ENCODE measurements at regions not wholly inside any gene's neighbourhood (a gene's known extent, or its start where the extent isn't known, plus 50 kb on each side); places are given as distances from the start of the nearest gene placed in this dataset.
"Not testable (repeated sequence)": the region's sequence is repeated elsewhere in the genome, so short reads cannot be mapped to it uniquely, and the experiment has no call there.

DNA sequence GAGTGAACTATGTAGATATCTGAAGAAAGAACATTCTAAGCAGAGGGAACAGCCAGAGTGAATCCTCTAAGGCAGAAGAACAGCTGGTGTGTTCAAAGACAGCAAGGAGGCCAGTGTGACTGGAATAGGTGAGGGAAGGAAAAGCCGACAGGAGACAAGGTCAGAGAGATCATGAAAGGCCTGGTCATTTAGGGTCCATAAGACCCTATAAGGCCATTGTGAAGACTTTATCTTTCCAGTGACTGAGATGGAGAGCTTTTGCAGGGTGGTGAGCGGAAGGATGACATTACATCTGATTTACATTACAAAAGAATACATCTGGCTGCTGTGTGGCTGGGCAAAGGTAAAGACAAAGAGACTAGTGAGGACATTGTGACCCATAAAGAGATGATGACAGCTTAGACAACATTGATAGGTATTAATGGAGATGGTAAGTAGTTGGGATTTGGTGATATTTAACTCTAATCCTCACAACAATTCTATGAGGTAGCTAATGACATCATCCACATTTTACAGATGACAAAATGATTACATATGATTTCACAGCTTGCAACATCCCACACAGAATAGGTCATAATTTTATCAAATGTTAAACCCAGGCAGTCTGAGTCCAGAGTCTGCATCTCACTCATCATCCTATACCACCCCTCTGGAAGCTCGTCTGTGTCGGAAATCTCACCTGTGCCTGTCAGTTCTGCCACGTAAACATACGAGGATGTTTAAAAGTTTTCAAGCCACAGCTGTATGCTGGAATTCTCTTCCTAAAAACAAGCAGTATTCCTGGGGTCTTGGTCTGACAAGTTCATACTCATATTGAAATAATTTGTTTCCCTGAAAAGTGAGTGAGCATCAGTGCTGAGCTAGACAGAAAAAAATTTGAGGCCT is 70.2 kb upstream of the PIK3R4 start:
- H3K4me3 Mint-ChIP-seq: no peak overlapping the region

DNA sequence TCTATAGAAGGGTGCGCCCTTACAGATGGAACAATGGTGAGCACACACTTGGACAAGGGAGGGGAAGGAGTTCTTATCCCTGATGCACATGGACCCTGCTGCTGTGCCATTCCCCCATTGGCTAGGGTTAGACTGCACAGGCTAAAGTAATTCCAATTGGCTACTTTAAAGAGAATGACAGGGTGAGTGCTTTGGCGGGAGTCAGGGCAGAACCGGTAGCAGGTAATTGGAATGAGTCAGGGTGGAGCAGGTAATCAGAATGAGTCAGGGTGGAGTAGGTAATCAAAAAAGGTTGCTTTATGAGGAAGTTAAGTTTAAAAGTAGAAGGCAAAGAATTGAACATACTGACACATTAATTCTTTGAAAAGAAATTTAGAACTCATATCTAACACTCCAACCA is 71.4 kb upstream of the PIK3R4 start:
- H4K91ac ChIP-seq (ENCODE audit: insufficient read length, low read depth, low read length); DNase-seq; H3K79me2 ChIP-seq (ENCODE audit: insufficient read depth, low read length); H3K9me3 ChIP-seq (ENCODE audit: control insufficient read depth, low read depth, low read length); H3K9ac ChIP-seq (ENCODE audit: extremely low read depth, insufficient read length, low read length); H2BK20ac ChIP-seq (ENCODE audit: low read depth, low read length, poor library complexity, severe bottlenecking); H3K79me1 ChIP-seq (ENCODE audit: insufficient read depth, low read depth, low read length, poor library complexity, severe bottlenecking); H3K23me2 ChIP-seq (ENCODE audit: insufficient read length, low read depth, low read length, poor library complexity, severe bottlenecking); H3K4me3 Mint-ChIP-seq; H3K27ac ChIP-seq (ENCODE audit: insufficient read length, low read depth, low read length); H3T11ph ChIP-seq (ENCODE audit: low read length); H4K20me1 ChIP-seq (ENCODE audit: control insufficient read depth, insufficient read depth, insufficient read length); H3K36me3 Mint-ChIP-seq (ENCODE audit: insufficient read depth in 1 of 3, low read depth in 3 of 3); H3K14ac ChIP-seq (ENCODE audit: insufficient read depth, low read length); H3K27ac Mint-ChIP-seq; H2BK15ac ChIP-seq (ENCODE audit: low read depth, low read length); H3K27me3 ChIP-seq (ENCODE audit: insufficient read depth, low read length); H2BK12ac ChIP-seq (ENCODE audit: insufficient read length, low read depth, low read length); H3K27me3 Mint-ChIP-seq (ENCODE audit: low read depth); H2AK5ac ChIP-seq (ENCODE audit: insufficient read length, low read length); H2AFZ ChIP-seq (ENCODE audit: low read length); H3K4me2 ChIP-seq (ENCODE audit: insufficient read depth, insufficient read length, low read length); H3K56ac ChIP-seq (ENCODE audit: insufficient read length, low read depth, low read length); H3K4ac ChIP-seq (ENCODE audit: low read depth, low read length); H3K4me1 ChIP-seq (ENCODE audit: insufficient read depth, low read length); H3K23ac ChIP-seq (ENCODE audit: insufficient read length, low read depth, low read length); H4K8ac ChIP-seq (replicated peaks; ENCODE audit: insufficient read length, low read depth, low read length); H2BK5ac ChIP-seq (ENCODE audit: insufficient read length, low read length); H2BK120ac ChIP-seq (ENCODE audit: low read depth, low read length, poor library complexity, severe bottlenecking); H3K18ac ChIP-seq (ENCODE audit: insufficient read length, low read depth, low read length); H4K5ac ChIP-seq (ENCODE audit: insufficient read length, low read depth, low read length): not testable (repeated sequence)
- Mint-ChIP-seq H3K4me1 (peaks cover 26 to 31% of the 10 kb centered on the region in 2 experiments), H3K9me3 (peaks cover 18 to 23% of the 10 kb centered on the region in 2 experiments)
- WGBS (ENCODE audit: extremely low coverage, insufficient read length, low lambda C conversion rate): no CpG with 5 or more reads among the region's 3 CpGs

More for the DNA sequence above, 70.2 kb upstream of the PIK3R4 start:
- H3K27ac Mint-ChIP-seq: peak overlapping the region in 1 of 3 experiments; percentile 37; a peak in 3 of 7 replicates
- H2AFZ ChIP-seq (ENCODE audit: low read length): no peak overlapping the region
- no peak overlapping the region for H4K5ac ChIP-seq (ENCODE audit: insufficient read length, low read depth, low read length)
- no peak overlapping the region for H4K8ac ChIP-seq (replicated peaks; ENCODE audit: insufficient read length, low read depth, low read length)
- H2BK12ac ChIP-seq (ENCODE audit: insufficient read length, low read depth, low read length): no peak overlapping the region
- peaks cover 4 to 10% (median 10%) of the 10 kb centered on the region in 3 experiments for H3K36me3 Mint-ChIP-seq (ENCODE audit: insufficient read depth in 1 of 3, low read depth in 3 of 3)
- TF ChIP-seq, protein P1, sequence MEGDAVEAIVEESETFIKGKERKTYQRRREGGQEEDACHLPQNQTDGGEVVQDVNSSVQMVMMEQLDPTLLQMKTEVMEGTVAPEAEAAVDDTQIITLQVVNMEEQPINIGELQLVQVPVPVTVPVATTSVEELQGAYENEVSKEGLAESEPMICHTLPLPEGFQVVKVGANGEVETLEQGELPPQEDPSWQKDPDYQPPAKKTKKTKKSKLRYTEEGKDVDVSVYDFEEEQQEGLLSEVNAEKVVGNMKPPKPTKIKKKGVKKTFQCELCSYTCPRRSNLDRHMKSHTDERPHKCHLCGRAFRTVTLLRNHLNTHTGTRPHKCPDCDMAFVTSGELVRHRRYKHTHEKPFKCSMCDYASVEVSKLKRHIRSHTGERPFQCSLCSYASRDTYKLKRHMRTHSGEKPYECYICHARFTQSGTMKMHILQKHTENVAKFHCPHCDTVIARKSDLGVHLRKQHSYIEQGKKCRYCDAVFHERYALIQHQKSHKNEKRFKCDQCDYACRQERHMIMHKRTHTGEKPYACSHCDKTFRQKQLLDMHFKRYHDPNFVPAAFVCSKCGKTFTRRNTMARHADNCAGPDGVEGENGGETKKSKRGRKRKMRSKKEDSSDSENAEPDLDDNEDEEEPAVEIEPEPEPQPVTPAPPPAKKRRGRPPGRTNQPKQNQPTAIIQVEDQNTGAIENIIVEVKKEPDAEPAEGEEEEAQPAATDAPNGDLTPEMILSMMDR (conservative IDR thresholded peaks at IDR 0.05): no peak
- no peak overlapping the region for H3K18ac ChIP-seq (ENCODE audit: insufficient read length, low read depth, low read length)
- H3K23ac ChIP-seq (ENCODE audit: insufficient read length, low read depth, low read length): no peak overlapping the region
- H3K9ac ChIP-seq (ENCODE audit: extremely low read depth, insufficient read length, low read length): no peak overlapping the region
- no peak overlapping the region for H3K4ac ChIP-seq (ENCODE audit: low read depth, low read length)
- peaks cover 26 to 31% of the 10 kb centered on the region in 2 experiments for H3K4me1 Mint-ChIP-seq
- no peaks in the 10 kb centered on the region for H3K9me3 ChIP-seq (ENCODE audit: control insufficient read depth, low read depth, low read length)
- H3K23me2 ChIP-seq (ENCODE audit: insufficient read length, low read depth, low read length, poor library complexity, severe bottlenecking): no peaks in the 10 kb centered on the region
- H4K20me1 ChIP-seq (ENCODE audit: control insufficient read depth, insufficient read depth, insufficient read length): no peaks in the 10 kb centered on the region
- H3K9me3 Mint-ChIP-seq: peaks cover 18 to 23% of the 10 kb centered on the region in 2 experiments
- H3K27ac ChIP-seq (ENCODE audit: insufficient read length, low read depth, low read length): no peak overlapping the region
- no peak overlapping the region for H2BK120ac ChIP-seq (ENCODE audit: low read depth, low read length, poor library complexity, severe bottlenecking)
- no peak overlapping the region for H4K91ac ChIP-seq (ENCODE audit: insufficient read length, low read depth, low read length)
- H3K14ac ChIP-seq (ENCODE audit: insufficient read depth, low read length): no peak overlapping the region
- H3K79me2 ChIP-seq (ENCODE audit: insufficient read depth, low read length): no peaks in the 10 kb centered on the region
- no peak for DNase-seq
- H2BK15ac ChIP-seq (ENCODE audit: low read depth, low read length): no peak overlapping the region
- H2BK5ac ChIP-seq (ENCODE audit: insufficient read length, low read length): no peak overlapping the region
- no peaks in the 10 kb centered on the region for H3K79me1 ChIP-seq (ENCODE audit: insufficient read depth, low read depth, low read length, poor library complexity, severe bottlenecking)
- peaks cover 2% of the 10 kb centered on the region; the same call in 1 of the 2 replicates for H3K4me1 ChIP-seq (ENCODE audit: insufficient read depth, low read length)
- no peak overlapping the region for H2AK5ac ChIP-seq (ENCODE audit: insufficient read length, low read length)
- H3K56ac ChIP-seq (ENCODE audit: insufficient read length, low read depth, low read length): no peak overlapping the region
- H3K27me3 Mint-ChIP-seq (ENCODE audit: low read depth): no peaks in the 10 kb centered on the region
- H3T11ph ChIP-seq (ENCODE audit: low read length): no peak overlapping the region
- H2BK20ac ChIP-seq (ENCODE audit: low read depth, low read length, poor library complexity, severe bottlenecking): no peak overlapping the region
- no peaks in the 10 kb centered on the region for H3K27me3 ChIP-seq (ENCODE audit: insufficient read depth, low read length)
- no peak overlapping the region for H3K4me2 ChIP-seq (ENCODE audit: insufficient read depth, insufficient read length, low read length)
- no CpG with 5 or more reads among the region's 6 CpGs for WGBS (ENCODE audit: extremely low coverage, insufficient read length, low lambda C conversion rate)
